ENCODE measurements at regions not wholly inside any gene's neighbourhood (a gene's known extent, or its start where the extent isn't known, plus 50 kb on each side); places are given as distances from the start of the nearest gene placed in this dataset.

- DNase-seq (ENCODE audit: low read depth), result no peak
These were observed 409.1 kb downstream of the TCERG1L start for GRCh38 chr10:130902471-130902870.

GRCh38 chr10:130902929-130903328, 408.6 kb downstream of the TCERG1L start:
- no peak for DNase-seq (ENCODE audit: low read depth)

- no peak for DNase-seq (ENCODE audit: low read depth)
These were observed 406.8 kb downstream of the TCERG1L start for GRCh38 chr10:130904676-130905075.

GRCh38 chr10:130905386-130905785, 406.1 kb downstream of the TCERG1L start:
- no peak for DNase-seq (ENCODE audit: low read depth)

- DNase-seq (ENCODE audit: low read depth), result no peak
These were observed 405.6 kb downstream of the TCERG1L start for GRCh38 chr10:130905921-130906320.

- no peak for DNase-seq (ENCODE audit: low read depth)
These were observed 400.7 kb downstream of the TCERG1L start for GRCh38 chr10:130910848-130911247.

- no peak for DNase-seq (ENCODE audit: low read depth)
These were observed 397.7 kb downstream of the TCERG1L start for GRCh38 chr10:130913844-130914243.

- no peak for DNase-seq (ENCODE audit: low read depth)
These were observed 397.2 kb downstream of the TCERG1L start for GRCh38 chr10:130914367-130914766.

GRCh38 chr10:130915065-130915464, 396.5 kb downstream of the TCERG1L start:
- DNase-seq (ENCODE audit: low read depth), result no peak

- DNase-seq (ENCODE audit: low read depth), result no peak
These were observed 390.1 kb downstream of the TCERG1L start for GRCh38 chr10:130921461-130921860.

GRCh38 chr10:130921911-130922440, 389.5 kb downstream of the TCERG1L start:
- DNase-seq (ENCODE audit: low read depth), result no peak

- DNase-seq (ENCODE audit: low read depth), result no peak
These were observed 387.9 kb downstream of the TCERG1L start for GRCh38 chr10:130923596-130923995.

- DNase-seq (ENCODE audit: low read depth), result no peak
These were observed 387.2 kb downstream of the TCERG1L start for GRCh38 chr10:130924138-130924819.

GRCh38 chr10:130926442-130926841, 385.1 kb downstream of the TCERG1L start:
- DNase-seq (ENCODE audit: low read depth), result no peak

GRCh38 chr10:130927157-130927556, 384.4 kb downstream of the TCERG1L start:
- no peak for DNase-seq (ENCODE audit: low read depth)

- DNase-seq (ENCODE audit: low read depth), result no peak
These were observed 383.2 kb downstream of the TCERG1L start for GRCh38 chr10:130928306-130928705.

GRCh38 chr10:130929422-130930325, 381.8 kb downstream of the TCERG1L start:
- DNase-seq (ENCODE audit: low read depth), result no peak

- no peak for DNase-seq (ENCODE audit: low read depth)
These were observed 380.7 kb downstream of the TCERG1L start for GRCh38 chr10:130930821-130931220.

- DNase-seq (ENCODE audit: low read depth), result no peak
These were observed 380.3 kb downstream of the TCERG1L start for GRCh38 chr10:130931256-130931655.

- DNase-seq (ENCODE audit: low read depth), result no peak
These were observed 379.1 kb downstream of the TCERG1L start for GRCh38 chr10:130932326-130933007.

GRCh38 chr10:130933008-130933390, 378.5 kb downstream of the TCERG1L start:
- DNase-seq (ENCODE audit: low read depth), result no peak
